WTC11 (cell line): ENCODE measurements at regions not wholly inside any gene's neighbourhood (a gene's known extent, or its start where the extent isn't known, plus 50 kb on each side); places are given as distances from the start of the nearest gene placed in this dataset.

Experiments
- ATAC-seq: fragments of 200-7000 bp; cut with Tn5 transposase; 2 replicates; pipeline ENCODE4 v1.10.0; 2021; ENCODE audit warnings: mild to moderate bottlenecking, moderate library complexity
- CTCF ChIA-PET: fragments of 300-600 bp; sonication (Branson Sonifier 250); formaldehyde crosslinking; loops from one replicate; lab custom pipeline; 2021; ENCODE audit warnings: antibody characterized with exemption; lab: Charles Lee
- POLR2A ChIA-PET: fragments of 350-600 bp; sonication (Branson Sonifier 250); formaldehyde crosslinking; loops from one replicate; lab custom pipeline; 2021; ENCODE audit warnings: antibody characterized with exemption; lab: Charles Lee
- DNase-seq: peaks from one replicate; pipeline ENCODE4 v3.0.0; 2021; ENCODE audit warnings: low spot score
- H3K27ac Mint-ChIP-seq: 2 replicates; pipeline ENCODE4 v1.8.0; 2021; ENCODE audit warnings: mixed read lengths
- H3K27me3 Mint-ChIP-seq: 2 replicates; pipeline ENCODE4 v1.8.0; 2021; ENCODE audit warnings: low read depth, mild to moderate bottlenecking, moderate library complexity, mixed read lengths
- H3K36me3 Mint-ChIP-seq: 2 replicates; pipeline ENCODE4 v1.8.0; 2021; ENCODE audit warnings: mixed read lengths
- H3K4me1 Mint-ChIP-seq: 2 replicates; pipeline ENCODE4 v1.8.0; 2022; ENCODE audit warnings: mixed read lengths
- H3K4me3 Mint-ChIP-seq: 2 replicates; pipeline ENCODE4 v1.8.0; 2021; ENCODE audit warnings: mild to moderate bottlenecking, moderate library complexity, mixed read lengths
- H3K9me3 Mint-ChIP-seq: 2 replicates; pipeline ENCODE4 v1.8.0; 2021; ENCODE audit warnings: mixed read lengths
- ATF1 ChIP-seq: sonication (generic); formaldehyde crosslinking; IDR thresholded peaks from 2 replicates; pipeline ENCODE4 v1.8.1; 2023; ENCODE audit warnings: mild to moderate bottlenecking, moderate library complexity, missing genetic modification reagents
- CTCF ChIP-seq: fragments of 200-600 bp; IDR thresholded peaks from 2 replicates; pipeline ENCODE4 v1.8.0; 2022; ENCODE audit warnings: antibody characterized with exemption
- ESRRA ChIP-seq: sonication (generic); formaldehyde crosslinking; IDR thresholded peaks from 2 replicates; pipeline ENCODE4 v1.8.1; 2022; ENCODE audit warnings: mild to moderate bottlenecking, missing genetic modification reagents, borderline replicate concordance
- FOXP4 ChIP-seq: sonication (generic); formaldehyde crosslinking; IDR thresholded peaks from 2 replicates; pipeline ENCODE4 v1.8.0; 2022; ENCODE audit warnings: mild to moderate bottlenecking, missing genetic modification reagents
- HMGA2 ChIP-seq: fragments of 250-450 bp; sonication (Bioruptor Pico); IDR thresholded peaks from 2 replicates; pipeline ENCODE4 v1.4.0; 2021; ENCODE audit warnings: mild to moderate bottlenecking, moderate library complexity
- IRF2 ChIP-seq: sonication (generic); formaldehyde crosslinking; IDR thresholded peaks from 2 replicates; pipeline ENCODE4 v1.8.0; 2022; ENCODE audit warnings: low read depth, missing genetic modification reagents, borderline replicate concordance
- JAZF1 ChIP-seq: fragments of 250-450 bp; sonication (Bioruptor Pico); IDR thresholded peaks from 2 replicates; pipeline ENCODE4 v1.9.0; 2021; ENCODE audit warnings: moderate library complexity, mild to moderate bottlenecking, inconsistent platforms
- MLX ChIP-seq: sonication (generic); formaldehyde crosslinking; IDR thresholded peaks from 2 replicates; pipeline ENCODE4 v1.8.1; 2023; ENCODE audit warnings: mild to moderate bottlenecking, missing genetic modification reagents, moderate library complexity
- NFYB ChIP-seq: sonication (generic); formaldehyde crosslinking; conservative IDR thresholded peaks from 2 replicates; pipeline ENCODE4 v1.8.0; 2022; ENCODE audit warnings: low read depth, missing genetic modification reagents
- OVOL2 ChIP-seq: fragments of 250-450 bp; sonication (Bioruptor Pico); IDR thresholded peaks from 2 replicates; pipeline ENCODE4 v1.9.0; 2021; ENCODE audit warnings: mild to moderate bottlenecking, borderline replicate concordance
- SMAD4 ChIP-seq: sonication (generic); formaldehyde crosslinking; IDR thresholded peaks from 2 replicates; pipeline ENCODE4 v1.8.0; 2022; ENCODE audit warnings: mild to moderate bottlenecking, missing genetic modification reagents
- SP1 ChIP-seq: sonication (generic); formaldehyde crosslinking; conservative IDR thresholded peaks from 2 replicates; pipeline ENCODE4 v1.8.1; 2022; ENCODE audit warnings: missing genetic modification reagents
- STAT6 ChIP-seq: sonication (generic); formaldehyde crosslinking; conservative IDR thresholded peaks from 2 replicates; pipeline ENCODE4 v1.8.1; 2023; ENCODE audit warnings: mild to moderate bottlenecking, low read depth, missing genetic modification reagents, moderate library complexity
- USF1 ChIP-seq: sonication (generic); formaldehyde crosslinking; IDR thresholded peaks from 2 replicates; pipeline ENCODE4 v1.8.0; 2022; ENCODE audit warnings: mild to moderate bottlenecking, missing genetic modification reagents
- ZNF396 ChIP-seq: fragments of 250-450 bp; sonication (Bioruptor Pico); IDR thresholded peaks from 2 replicates; pipeline ENCODE4 v1.8.0; 2021; ENCODE audit warnings: mild to moderate bottlenecking, moderate library complexity, borderline replicate concordance
- TF ChIP-seq, protein P1 (sequence below): sonication (generic); formaldehyde crosslinking; IDR thresholded peaks from 2 replicates; pipeline ENCODE4 v1.8.0; 2022; ENCODE audit warnings: missing genetic modification reagents
- TF ChIP-seq, protein P2 (sequence below): fragments of 250-450 bp; sonication (Bioruptor Pico); IDR thresholded peaks from 2 replicates; pipeline ENCODE4 v2.1.2; 2022; ENCODE audit warnings: mild to moderate bottlenecking, moderate library complexity
- TF ChIP-seq, protein P3 (sequence below): fragments of 250-450 bp; sonication (Bioruptor Pico); IDR thresholded peaks from 2 replicates; pipeline ENCODE4 v1.9.0; 2021; ENCODE audit warnings: moderate library complexity, mild to moderate bottlenecking, inconsistent platforms, borderline replicate concordance
- TF ChIP-seq, protein P4 (sequence below): sonication (generic); formaldehyde crosslinking; IDR thresholded peaks from 2 replicates; pipeline ENCODE4 v1.8.0; 2023; ENCODE audit warnings: missing genetic modification reagents
- TF ChIP-seq, protein P5 (sequence below): sonication (generic); formaldehyde crosslinking; IDR thresholded peaks from 2 replicates; pipeline ENCODE4 v1.8.1; 2022; ENCODE audit warnings: mild to moderate bottlenecking, missing genetic modification reagents, moderate library complexity, borderline replicate concordance

- POLR2A ChIA-PET: no interaction called here
- H3K4me3 Mint-ChIP-seq: no peak overlapping the region
- peaks cover 15% of the 10 kb centered on the region for H3K4me1 Mint-ChIP-seq
- no peaks in the 10 kb centered on the region for H3K36me3 Mint-ChIP-seq
- H3K9me3 Mint-ChIP-seq: no peaks in the 10 kb centered on the region
- no peak for TF ChIP-seq ZNF396
- TF ChIP-seq, protein P1, sequence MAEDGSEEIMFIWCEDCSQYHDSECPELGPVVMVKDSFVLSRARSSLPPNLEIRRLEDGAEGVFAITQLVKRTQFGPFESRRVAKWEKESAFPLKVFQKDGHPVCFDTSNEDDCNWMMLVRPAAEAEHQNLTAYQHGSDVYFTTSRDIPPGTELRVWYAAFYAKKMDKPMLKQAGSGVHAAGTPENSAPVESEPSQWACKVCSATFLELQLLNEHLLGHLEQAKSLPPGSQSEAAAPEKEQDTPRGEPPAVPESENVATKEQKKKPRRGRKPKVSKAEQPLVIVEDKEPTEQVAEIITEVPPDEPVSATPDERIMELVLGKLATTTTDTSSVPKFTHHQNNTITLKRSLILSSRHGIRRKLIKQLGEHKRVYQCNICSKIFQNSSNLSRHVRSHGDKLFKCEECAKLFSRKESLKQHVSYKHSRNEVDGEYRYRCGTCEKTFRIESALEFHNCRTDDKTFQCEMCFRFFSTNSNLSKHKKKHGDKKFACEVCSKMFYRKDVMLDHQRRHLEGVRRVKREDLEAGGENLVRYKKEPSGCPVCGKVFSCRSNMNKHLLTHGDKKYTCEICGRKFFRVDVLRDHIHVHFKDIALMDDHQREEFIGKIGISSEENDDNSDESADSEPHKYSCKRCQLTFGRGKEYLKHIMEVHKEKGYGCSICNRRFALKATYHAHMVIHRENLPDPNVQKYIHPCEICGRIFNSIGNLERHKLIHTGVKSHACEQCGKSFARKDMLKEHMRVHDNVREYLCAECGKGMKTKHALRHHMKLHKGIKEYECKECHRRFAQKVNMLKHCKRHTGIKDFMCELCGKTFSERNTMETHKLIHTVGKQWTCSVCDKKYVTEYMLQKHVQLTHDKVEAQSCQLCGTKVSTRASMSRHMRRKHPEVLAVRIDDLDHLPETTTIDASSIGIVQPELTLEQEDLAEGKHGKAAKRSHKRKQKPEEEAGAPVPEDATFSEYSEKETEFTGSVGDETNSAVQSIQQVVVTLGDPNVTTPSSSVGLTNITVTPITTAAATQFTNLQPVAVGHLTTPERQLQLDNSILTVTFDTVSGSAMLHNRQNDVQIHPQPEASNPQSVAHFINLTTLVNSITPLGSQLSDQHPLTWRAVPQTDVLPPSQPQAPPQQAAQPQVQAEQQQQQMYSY (CRISPR knock-in tag): no peak
- no peak for TF ChIP-seq CTCF
- no peak for TF ChIP-seq HMGA2 (CRISPR knock-in tag)
- TF ChIP-seq STAT6: no peak
- TF ChIP-seq SMAD4: no peak
- TF ChIP-seq, protein P2, sequence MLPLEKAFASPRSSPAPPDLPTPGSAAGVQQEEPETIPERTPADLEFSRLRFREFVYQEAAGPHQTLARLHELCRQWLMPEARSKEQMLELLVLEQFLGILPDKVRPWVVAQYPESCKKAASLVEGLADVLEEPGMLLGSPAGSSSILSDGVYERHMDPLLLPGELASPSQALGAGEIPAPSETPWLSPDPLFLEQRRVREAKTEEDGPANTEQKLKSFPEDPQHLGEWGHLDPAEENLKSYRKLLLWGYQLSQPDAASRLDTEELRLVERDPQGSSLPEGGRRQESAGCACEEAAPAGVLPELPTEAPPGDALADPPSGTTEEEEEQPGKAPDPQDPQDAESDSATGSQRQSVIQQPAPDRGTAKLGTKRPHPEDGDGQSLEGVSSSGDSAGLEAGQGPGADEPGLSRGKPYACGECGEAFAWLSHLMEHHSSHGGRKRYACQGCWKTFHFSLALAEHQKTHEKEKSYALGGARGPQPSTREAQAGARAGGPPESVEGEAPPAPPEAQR: no peak
- TF ChIP-seq ESRRA (CRISPR knock-in tag): no peak
- TF ChIP-seq FOXP4 (CRISPR knock-in tag): no peak
- TF ChIP-seq SP1 (CRISPR knock-in tag): no peak
- no peak for TF ChIP-seq IRF2
- no peak for TF ChIP-seq OVOL2
- TF ChIP-seq NFYB: no peak
- TF ChIP-seq, protein P3, sequence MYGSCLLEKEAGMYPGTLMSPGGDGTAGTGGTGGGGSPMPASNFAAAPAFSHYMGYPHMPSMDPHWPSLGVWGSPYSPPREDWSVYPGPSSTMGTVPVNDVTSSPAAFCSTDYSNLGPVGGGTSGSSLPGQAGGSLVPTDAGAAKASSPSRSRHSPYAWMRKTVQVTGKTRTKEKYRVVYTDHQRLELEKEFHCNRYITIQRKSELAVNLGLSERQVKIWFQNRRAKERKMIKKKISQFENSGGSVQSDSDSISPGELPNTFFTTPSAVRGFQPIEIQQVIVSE (CRISPR knock-in tag): no peak
- no peak for TF ChIP-seq USF1 (CRISPR knock-in tag)
- TF ChIP-seq, protein P4, sequence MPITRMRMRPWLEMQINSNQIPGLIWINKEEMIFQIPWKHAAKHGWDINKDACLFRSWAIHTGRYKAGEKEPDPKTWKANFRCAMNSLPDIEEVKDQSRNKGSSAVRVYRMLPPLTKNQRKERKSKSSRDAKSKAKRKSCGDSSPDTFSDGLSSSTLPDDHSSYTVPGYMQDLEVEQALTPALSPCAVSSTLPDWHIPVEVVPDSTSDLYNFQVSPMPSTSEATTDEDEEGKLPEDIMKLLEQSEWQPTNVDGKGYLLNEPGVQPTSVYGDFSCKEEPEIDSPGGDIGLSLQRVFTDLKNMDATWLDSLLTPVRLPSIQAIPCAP: no peak
- no peak for TF ChIP-seq JAZF1 (CRISPR knock-in tag)
- TF ChIP-seq, protein P5, sequence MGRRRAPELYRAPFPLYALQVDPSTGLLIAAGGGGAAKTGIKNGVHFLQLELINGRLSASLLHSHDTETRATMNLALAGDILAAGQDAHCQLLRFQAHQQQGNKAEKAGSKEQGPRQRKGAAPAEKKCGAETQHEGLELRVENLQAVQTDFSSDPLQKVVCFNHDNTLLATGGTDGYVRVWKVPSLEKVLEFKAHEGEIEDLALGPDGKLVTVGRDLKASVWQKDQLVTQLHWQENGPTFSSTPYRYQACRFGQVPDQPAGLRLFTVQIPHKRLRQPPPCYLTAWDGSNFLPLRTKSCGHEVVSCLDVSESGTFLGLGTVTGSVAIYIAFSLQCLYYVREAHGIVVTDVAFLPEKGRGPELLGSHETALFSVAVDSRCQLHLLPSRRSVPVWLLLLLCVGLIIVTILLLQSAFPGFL (CRISPR knock-in tag): no peak
- TF ChIP-seq ATF1 (CRISPR knock-in tag): no peak
- no peak for TF ChIP-seq MLX (CRISPR knock-in tag)
- TF ChIP-seq, all 79 proteins: peak for 0
- H3K27ac Mint-ChIP-seq: no peak overlapping the region
- CTCF ChIA-PET: interaction anchor here (1.4 kb wide), 1 partner anchor 212 kb away, joined by 3 read pairs; no protein-coding TSS in a partner anchor
- ATAC-seq (no peak), DNase-seq (no peak)
- H3K27me3 Mint-ChIP-seq: peaks cover 9% of the 10 kb centered on the region
These were observed 122.0 kb upstream of the APCDD1 start for GRCh38 chr18:10332452-10332851.
